HG02763 (cell line): ENCODE measurements at regions not wholly inside any gene's neighbourhood (a gene's known extent, or its start where the extent isn't known, plus 50 kb on each side); places are given as distances from the start of the nearest gene placed in this dataset.
"Not testable (repeated sequence)": the region's sequence is repeated elsewhere in the genome, so short reads cannot be mapped to it uniquely, and the experiment has no call there.

Experiments used
- ATAC-seq: cut with Tn5 transposase; IDR thresholded peaks from one replicate; pipeline ENCODE4 v1.9.1; 2021; ENCODE audit warnings: mild to moderate bottlenecking, moderate library complexity; ENCODE audit not compliant: unreplicated experiment

DNA sequence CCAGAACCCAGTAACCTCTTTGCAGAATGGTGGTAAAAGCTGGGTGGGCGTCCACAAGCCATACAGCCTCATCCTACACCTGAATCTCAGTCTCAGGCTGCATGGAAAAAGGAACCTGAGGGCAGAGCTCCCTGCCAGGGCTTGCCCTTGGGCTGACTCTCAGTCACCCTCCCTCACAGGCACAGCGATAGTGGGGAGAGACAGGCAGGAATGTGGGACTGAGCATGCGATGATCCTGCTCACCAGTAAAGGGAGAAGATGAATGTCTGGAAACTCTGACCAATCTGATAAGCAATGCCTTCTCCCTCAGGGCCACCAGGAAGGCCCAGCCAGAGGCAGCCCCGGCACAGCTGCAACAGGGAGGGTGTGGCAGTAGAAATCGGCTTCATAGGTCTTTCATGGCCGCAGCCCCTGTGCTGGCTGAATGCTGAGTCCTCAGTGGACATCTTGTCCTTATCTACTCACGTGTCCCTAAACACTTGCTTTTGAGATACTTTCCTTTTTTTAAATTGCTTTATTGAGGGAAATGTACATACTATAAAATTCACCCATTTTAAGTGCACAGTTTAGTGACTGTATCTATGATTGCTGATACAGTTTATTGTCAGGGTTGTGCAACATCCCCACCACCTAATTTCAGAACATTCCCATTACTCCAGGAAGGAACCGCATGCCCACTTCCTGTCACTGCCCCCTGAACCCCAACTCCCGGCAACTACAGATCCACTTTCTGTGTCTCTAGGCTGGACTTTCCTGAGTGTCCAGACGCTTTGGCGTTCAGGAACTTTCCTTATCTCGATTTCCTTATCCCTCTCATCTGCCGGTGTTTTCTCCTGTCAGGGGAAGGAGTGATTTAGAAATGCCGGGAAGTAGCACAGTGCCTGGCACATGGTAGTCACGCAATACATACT lies 258.1 kb downstream of the PCNX1 start:
- no peak for ATAC-seq

DNA sequence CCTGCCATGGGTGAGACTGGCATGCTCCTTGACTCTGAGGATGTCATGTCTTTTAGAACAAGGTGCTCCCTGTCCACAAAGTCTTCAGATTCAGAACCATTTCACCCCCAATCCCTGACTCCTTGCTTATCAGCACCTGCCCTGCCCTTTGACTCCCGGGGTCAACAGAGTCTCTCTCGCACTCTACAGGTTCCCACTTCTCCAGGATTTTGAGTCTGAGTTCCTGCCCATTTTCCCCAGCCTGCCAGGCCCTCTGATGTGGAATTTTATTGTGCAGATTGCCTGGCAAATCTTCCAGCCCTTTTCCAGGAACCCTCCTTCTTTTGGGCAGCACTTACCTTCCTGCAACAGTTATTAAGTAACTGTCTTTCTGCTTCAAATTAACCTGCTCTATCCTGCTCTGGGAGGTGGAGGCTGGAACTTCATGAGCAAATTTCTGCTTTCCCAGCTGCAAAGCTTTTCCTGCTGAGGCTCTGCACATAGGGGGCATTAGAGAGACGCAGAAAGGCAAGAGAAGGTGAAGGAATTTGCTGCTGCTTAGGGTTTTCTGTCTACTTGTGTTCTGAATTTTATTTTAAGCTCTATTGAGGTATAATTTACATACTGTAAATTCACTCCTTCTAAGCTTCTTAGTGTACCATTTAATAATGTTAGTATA lies 259.1 kb downstream of the PCNX1 start:
- no peak for ATAC-seq

DNA sequence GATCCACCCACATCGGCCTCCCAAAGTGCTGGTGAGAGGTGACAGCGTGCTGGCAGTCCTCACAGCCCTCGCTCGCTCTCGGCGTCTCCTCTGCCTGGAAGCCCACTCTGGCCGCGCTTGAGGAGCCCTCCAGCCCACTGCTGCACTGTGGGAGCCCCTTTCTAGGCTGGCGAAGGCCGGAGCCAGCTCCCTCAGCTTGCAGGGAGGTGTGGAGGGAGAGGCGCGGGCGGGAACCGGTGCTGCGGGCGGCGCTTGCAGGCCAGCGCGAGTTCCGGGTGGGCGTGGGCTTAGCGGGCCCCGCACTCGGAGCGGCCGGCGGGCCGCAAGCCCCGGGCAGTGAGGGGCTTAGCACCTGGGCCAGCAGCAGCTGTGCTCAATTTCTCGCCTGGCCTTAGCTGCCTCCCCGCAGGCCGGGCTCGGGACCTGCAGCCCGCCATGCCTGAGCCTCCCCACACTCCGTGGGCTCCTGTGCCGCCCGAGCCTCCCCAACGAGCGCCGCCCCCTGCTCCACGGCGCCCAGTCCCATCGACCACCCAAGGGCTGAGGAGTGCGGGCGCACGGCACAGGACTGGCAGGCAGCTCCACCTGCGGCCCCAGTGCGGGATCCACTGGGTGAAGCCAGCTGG lies 260.2 kb downstream of the PCNX1 start:
- ATAC-seq: not testable (repeated sequence)

DNA sequence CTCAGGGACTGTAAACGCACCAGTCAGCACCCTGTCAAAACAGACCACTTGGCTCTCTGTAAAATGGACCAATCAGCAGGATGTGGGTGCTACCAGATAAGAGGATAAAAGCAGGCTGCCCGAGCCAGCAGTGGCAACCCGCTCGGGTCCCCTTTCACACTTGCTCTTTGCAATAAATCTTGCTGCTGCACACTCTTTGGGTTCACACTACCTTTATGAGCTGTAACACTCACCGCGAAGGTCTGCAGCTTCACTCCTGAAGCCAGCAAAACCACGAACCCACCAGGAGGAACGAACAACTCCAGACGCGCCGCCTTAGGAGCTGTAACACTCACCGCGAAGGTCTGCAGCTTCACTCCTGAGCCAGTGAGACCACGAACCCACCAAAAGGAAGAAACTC lies 260.9 kb downstream of the PCNX1 start:
- ATAC-seq: not testable (repeated sequence)

DNA sequence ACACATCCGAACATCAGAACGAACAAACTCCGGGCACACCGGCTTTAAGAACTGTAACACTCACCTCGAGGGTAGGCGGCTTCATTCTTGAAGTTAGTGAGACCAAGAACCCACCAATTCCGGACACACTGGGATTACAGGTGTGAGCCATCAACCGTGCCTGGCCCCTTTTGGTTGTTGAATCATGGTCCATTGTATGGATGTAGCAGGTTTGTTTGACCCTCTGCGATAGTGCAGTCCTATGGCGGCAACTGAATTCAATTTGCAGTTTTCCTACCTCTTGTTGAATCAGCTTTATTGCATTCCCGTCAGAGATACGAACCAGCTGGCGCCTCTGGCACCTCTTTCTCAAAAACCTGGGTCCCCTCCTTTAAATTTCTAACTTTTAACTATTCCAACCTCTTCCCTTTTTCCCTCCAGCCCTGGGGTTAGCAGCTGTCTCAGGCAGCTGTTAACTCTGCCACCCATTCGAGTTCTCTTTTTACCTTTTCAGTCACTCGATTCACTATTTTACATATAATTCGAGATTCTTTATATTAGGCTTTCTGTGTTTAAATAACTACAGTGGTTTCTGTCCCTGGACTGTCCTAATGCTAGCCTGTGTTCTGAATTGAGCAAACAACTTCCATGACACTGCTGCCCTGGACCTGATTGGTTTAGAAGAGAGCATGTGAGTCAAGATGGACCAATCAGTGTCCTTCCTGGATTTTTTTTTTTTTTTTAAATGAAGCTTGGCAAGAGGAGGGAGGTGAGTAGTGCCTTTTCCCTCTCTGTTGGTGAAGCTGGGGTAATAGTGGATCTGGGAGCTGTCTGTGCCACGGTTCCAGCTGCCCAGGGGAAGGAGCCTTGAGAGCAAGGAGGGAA lies 261.5 kb downstream of the PCNX1 start:
- ATAC-seq: no peak

DNA sequence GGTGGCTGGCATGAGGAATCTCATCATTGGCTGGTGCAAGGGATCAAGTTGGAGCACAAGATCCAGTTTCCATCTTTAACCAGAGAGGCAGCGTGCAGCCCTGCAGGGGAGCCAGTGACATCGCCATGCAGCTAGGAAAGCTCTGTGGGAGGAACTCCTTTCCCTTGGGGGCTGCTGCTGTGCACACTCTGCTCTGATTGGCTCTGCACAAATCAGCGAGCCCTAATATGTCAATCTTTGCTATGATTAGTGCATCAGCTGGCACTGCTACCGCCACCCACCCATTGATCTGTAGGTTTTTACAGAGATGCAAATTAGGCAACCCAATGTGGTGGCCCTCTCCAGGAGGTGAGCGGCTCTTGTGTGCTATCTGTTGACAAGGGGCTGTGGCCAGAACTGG lies 262.6 kb downstream of the PCNX1 start:
- ATAC-seq: no peak

DNA sequence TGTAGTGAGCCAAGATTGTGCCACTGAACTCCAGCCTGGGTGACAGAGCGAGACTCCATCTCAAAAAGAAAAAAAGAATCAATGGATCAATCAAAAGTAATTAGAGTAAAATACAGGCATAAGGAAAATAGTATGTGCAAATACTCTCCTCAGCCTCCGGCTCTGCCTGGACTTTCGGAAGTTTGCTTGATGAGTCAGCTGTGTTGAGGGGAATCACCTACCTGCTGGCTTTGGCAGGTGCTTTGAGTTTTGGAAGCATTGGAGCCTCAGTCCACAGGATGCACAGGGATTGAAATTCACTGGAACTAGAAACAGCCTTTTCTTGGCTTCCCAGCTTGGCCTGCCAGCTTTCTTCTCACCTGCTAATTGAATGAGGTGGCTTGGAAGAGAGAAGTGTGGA lies 268.2 kb downstream of the PCNX1 start:
- ATAC-seq: no peak

DNA sequence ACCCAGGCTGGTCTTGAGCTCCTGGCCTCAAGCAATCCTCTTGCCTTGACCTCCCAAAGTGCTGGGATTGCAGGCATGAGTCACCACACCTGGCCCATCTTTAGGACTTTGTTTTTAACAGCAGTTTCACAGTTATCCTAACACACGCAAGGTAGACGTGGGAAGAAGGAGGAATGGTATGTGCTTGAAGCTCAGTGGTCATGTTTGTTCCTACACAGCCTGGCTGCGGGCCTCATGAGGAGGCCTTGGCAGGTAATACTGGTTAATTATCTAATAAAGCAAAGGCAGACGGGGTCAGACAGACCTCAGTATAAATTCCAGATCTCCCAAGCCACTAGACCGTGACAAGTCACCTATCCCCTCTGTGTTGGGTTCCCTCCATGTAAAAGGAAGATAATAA lies 271.8 kb downstream of the PCNX1 start:
- no peak for ATAC-seq

DNA sequence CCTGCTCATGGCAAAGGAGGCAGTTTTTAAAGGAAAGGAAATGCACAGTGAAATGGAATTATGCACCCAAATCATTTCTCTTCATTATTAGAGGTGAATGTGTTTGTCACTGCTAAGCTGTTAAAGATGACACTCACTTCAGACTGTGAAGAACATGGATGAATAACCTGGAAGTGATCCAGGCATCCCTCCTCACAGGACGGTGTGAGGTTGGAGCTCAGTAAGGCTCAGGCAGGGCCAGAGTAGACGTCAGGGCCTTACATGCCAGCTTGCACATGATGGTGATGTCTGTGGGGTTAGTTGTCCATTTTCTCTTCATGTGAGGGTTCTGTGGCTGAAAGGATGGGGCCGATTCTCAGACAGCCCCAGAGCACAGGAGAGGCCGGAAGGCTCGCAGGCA lies 273.1 kb downstream of the PCNX1 start:
- ATAC-seq: no peak

DNA sequence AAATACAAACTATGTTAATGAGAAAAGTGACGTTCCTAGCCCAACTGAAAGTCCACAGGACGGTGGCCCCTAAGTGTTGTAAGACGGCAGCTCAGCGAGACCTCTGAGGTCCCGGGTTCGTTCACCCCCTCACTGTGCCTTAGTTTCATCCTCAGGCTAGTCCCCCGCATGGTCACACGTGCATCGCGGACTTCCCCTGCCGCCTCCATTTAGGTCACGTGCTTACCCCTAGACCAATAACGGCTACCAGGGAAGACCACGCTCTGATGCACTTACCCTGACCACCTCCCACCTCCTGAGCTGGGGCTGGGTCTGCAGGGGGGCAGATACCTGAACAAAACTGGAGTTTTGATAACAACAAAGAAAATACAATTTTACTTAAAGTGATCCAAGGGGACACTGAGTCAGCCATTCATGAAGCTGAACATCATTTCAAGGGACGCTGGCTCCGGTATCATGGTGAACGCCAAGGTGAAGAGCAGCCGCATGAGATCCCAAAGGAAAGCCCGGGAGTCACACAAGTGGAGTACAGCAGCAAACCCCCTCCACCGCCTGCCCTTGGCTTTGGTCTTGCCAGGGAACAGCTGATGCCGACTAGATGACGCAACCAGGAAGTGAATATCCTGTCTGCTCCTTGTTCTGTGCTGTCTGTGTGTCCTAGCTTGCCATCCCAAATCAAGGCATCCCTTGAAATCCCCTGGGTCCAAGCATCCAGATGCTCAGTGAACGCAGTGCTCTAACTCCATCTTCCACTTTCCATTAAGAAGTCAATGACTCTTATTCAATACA lies 274.1 kb downstream of the PCNX1 start:
- no peak for ATAC-seq

DNA sequence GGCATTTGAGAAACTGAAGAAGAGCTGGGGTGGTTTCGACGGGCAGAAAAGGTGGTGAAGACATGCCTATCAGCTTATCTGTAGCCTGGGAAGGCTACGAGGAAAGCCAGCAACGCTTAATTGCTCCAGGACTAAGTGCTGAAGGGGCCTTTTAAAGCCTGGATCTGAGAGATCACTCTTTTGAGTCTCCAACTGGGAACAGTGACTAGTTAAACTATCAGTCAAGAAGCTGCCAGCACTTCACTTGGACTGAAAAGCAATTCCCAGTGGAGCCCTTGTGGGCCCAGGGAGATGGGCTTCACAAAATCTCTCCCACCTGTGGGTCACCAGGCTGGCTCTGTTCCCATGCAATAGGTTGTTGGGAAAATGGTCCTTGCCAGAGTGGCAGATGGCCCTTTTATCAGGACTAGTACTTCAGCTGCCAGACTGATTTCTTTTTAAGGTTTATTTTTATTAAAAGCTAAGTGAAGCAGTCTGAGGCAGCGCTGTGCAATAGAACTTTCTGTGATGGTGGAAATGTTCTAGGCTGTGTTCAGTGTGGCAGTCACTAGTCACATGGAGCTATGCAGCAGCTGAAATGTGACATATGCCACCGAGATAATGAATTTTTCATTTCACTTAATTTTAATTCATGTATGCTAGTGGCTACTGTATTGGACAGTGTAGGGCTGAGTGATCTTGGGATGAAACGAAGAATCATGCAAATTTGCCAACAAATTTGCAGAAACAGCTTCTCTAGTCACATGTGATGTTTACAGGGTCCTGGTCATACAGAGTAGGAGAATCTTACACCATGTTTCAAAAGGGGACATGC lies 276.8 kb downstream of the PCNX1 start:
- no peak for ATAC-seq

DNA sequence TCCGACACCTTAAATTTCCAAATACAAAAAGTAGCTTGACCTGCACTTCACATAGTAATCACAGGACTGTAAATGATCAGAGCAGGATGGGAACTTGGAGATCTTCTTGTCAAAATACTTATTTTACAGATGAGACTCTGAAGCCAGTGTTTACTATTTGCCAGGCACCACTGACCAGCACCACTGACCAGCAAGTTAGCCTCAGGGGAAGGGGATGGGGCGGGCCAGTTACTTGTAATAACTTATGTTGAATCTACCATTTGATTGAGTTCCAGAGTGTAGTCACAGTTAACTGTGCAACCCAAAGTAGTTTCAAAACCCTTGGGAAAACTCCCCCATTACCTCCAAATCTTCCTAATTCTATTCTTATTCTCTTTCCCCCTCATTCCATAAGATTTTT lies 278.4 kb downstream of the PCNX1 start:
- ATAC-seq: no peak

DNA sequence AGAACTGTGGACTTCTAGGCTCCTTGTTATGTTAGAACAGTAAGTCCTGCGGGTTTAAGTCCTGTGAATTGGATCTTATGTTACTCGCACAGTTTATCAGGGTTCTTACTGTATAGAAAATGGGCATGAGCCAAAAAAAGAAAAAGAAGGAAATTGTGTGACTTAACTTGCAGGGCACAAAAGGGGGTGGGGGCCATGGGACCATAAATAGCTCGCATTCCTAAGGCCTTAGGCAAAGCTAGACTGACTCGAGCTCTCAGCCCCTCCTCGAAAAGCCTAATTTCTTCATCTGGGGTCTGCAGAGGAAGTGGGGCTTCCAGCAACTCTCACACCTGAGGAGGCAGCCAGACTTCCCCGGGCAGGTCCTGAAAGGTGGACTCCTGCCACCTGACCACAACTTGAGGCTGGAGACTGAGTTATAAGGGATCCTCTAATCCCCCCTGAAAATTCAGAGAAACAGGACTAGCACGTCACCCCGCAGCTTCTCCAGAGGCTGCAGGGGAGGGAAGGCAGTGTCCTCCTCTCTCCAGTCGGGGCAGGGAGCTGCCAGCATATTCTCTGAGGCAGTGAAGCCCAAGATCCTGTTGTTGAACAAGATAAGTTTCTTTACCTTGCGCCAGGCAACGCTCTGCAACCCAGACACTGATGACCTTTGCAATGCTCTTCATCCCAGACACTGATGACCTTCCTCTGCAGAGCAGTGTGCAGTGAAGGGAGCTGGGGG lies 280.5 kb downstream of the PCNX1 start:
- ATAC-seq: no peak

DNA sequence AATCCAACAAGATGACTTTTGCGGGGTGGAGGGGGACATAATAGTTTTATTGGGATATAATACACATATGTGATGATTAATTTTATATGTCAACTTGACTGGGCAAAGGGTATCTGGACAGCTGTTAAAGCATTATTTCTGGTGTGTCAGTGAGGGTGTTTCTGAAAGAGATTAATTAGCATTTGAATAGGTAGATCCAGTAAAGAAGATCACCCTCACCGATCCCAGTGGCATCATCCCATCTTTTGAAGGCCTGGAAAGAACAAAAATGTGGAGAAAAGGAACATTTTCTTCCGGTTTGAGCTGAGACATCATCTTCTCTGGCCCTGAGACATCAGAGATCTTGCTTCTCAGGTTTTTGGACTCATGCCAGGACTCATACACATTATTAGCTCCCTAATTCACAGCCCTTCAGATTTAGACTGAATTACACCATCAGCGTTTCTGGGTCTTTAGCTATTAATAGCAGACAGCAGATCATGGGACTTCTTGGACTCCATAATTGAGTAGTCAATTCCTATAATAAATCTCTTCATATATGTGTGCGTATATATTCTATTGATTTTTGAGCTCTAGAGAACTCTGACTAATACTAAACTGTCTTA lies 283.6 kb downstream of the PCNX1 start:
- no peak for ATAC-seq

DNA sequence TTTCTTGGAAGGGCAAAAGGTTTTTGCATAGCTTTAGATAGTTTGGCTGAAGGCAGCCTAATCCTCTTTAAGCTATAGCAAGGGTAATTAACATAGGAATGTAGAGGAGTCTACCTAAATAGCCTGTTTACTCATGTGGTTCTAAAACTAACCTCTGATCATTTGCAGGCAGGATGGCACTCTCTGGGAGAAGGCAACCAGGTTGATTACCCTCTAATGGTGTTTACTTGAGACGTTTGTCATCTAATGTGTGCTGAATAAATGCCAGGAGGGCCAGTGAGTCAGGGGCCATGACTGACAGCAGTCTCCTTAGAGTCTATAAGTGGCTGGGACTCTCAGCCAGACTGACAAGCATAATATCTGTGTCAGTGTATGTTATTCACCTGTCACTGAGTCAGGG lies 286.4 kb downstream of the PCNX1 start:
- ATAC-seq: no peak

DNA sequence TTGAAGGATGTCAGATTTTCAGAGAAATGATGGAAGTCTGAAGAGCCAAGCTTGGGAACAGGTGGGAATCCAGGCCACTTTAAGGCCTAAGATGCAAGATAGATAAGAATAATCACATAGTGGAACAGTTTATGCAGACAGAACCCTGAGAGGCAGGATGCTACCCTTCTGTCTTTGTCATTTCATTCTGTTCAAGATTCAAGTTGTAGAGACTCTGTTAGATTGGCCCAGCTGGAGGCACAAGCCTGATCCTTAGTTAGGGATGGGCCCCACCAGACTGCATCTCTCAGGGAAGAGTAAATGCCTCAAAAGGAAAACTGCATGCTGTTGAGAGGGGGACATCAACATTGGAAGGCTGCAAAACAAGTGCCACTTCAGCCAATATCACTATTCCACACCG lies 287.0 kb downstream of the PCNX1 start:
- ATAC-seq: no peak

DNA sequence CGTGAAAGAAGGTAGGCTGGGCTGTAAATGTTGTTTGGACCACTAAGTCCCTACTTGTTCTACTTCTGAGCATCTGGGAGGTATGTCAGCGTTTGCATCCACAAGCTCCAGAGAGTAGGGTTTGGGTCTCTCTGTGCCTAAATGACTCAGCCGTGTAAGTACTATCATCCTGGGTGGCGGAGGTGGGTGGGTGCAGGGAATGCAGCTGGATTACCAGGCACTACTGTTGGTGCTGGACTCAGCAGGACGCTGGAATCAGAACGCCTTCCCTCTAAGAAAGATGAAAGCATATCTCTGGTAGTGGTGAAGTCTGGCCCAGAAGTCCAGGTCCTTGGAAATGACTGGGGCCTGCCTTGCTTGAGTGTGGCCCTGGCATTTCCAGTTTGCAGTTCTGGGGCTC lies 289.7 kb downstream of the PCNX1 start:
- no peak for ATAC-seq

DNA sequence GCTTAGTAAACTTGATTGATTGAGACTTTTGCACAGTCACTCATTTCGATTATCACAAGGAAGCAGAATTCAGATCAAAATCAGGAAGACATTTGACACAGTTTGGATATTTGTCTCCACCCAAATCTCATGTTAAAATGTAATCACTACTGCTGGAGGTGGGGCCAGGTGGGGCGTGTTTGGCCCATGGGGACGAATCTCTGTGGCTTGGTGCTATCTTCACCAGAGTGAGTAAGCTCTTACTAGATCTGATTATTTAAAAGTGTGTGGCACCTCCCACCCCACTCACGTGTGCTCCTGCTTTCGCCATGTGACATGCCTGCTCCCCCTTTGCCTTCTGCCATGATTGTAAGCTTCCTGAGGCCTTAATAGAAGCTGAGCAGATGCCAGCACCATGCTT lies 291.4 kb downstream of the PCNX1 start:
- no peak for ATAC-seq
